MCF 10A (cell line): ENCODE measurements at regions not wholly inside any gene's neighbourhood (a gene's known extent, or its start where the extent isn't known, plus 50 kb on each side); places are given as distances from the start of the nearest gene placed in this dataset.

Experiments
- BruUV-seq: library from RNA; stranded (reverse); fragments of 400-500 nt; replicated peaks from 2 replicates; lab custom pipeline; 2021; lab: Mats Ljungman, UMichigan
- CTCF ChIA-PET: fragments of 300-600 bp; sonication (Branson Sonifier 250); formaldehyde crosslinking; extraction: SDS; loops from one replicate; lab custom pipeline; 2021; ENCODE audit warnings: antibody characterized with exemption, inconsistent platforms; lab: Yijun Ruan, JAX
- POLR2A ChIA-PET: fragments of 300-600, 350-650 bp; sonication (Branson Sonifier 250); formaldehyde crosslinking; extraction: SDS; loops from one replicate; lab custom pipeline; 2020; ENCODE audit warnings: antibody characterized with exemption, inconsistent platforms; lab: Yijun Ruan, JAX
- DNase-seq: peaks from one replicate; pipeline ENCODE4 v3.0.0-alpha.2; 2018; ENCODE audit not compliant: unreplicated experiment
- H3K27ac Mint-ChIP-seq: one replicate; pipeline ENCODE4 v1.8.0; 2022; ENCODE audit warnings: mild to moderate bottlenecking, low read depth, mixed read lengths; ENCODE audit not compliant: unreplicated experiment
- H3K27me3 Mint-ChIP-seq: one replicate; pipeline ENCODE4 v1.8.0; 2022; ENCODE audit warnings: mixed read lengths; ENCODE audit not compliant: insufficient read depth, unreplicated experiment
- H3K36me3 Mint-ChIP-seq: one replicate; pipeline ENCODE4 v1.8.0; 2022; ENCODE audit warnings: mild to moderate bottlenecking, moderate library complexity, mixed read lengths; ENCODE audit not compliant: insufficient read depth, unreplicated experiment
- H3K4me1 Mint-ChIP-seq: one replicate; pipeline ENCODE4 v1.8.0; 2022; ENCODE audit warnings: mixed read lengths; ENCODE audit not compliant: insufficient read depth, unreplicated experiment
- H3K4me3 Mint-ChIP-seq: one replicate; pipeline ENCODE4 v1.8.0; 2022; ENCODE audit warnings: mild to moderate bottlenecking, moderate library complexity, mixed read lengths; ENCODE audit not compliant: unreplicated experiment
- H3K9me3 Mint-ChIP-seq: one replicate; pipeline ENCODE4 v1.8.0; 2022; ENCODE audit warnings: mixed read lengths; ENCODE audit not compliant: unreplicated experiment
- intact Hi-C: fragments of 100-400 bp; cut with micrococcal nuclease; formaldehyde crosslinking; loops from 2 replicates; pipeline ENCODE4 v1.14.1; 2022
- TF ChIP-seq, protein P1 (sequence below): fragments of 200-600 bp; IDR thresholded peaks from one replicate; pipeline ENCODE4 v1.8.0; 2022; ENCODE audit warnings: antibody characterized with exemption, mild to moderate bottlenecking; ENCODE audit not compliant: unreplicated experiment

DNA sequence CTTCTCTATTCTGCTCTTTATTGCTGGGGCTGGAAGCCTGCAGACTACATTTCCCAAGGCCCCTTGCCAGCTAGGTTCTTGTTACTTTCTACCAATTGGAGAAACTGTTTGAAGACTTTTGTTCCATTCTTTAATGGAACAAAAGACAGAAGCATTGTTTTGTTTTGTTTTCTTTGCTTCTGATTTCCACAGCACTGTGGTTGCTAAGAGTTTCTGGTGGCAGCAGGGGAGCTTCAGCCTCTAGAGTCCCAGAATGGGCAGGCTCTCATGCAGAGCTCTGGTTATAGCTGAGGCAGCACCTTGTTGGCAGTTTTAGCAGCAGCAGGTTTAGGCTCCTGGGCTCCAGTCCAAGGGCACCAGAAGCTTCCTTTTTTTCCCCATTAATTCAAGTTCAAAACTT, 234.3 kb downstream of the ETAA1 start:
- TF ChIP-seq, protein P1, sequence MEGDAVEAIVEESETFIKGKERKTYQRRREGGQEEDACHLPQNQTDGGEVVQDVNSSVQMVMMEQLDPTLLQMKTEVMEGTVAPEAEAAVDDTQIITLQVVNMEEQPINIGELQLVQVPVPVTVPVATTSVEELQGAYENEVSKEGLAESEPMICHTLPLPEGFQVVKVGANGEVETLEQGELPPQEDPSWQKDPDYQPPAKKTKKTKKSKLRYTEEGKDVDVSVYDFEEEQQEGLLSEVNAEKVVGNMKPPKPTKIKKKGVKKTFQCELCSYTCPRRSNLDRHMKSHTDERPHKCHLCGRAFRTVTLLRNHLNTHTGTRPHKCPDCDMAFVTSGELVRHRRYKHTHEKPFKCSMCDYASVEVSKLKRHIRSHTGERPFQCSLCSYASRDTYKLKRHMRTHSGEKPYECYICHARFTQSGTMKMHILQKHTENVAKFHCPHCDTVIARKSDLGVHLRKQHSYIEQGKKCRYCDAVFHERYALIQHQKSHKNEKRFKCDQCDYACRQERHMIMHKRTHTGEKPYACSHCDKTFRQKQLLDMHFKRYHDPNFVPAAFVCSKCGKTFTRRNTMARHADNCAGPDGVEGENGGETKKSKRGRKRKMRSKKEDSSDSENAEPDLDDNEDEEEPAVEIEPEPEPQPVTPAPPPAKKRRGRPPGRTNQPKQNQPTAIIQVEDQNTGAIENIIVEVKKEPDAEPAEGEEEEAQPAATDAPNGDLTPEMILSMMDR: no peak
- no peak overlapping the region for H3K4me3 Mint-ChIP-seq
- H3K27ac Mint-ChIP-seq: no peak overlapping the region
- no peaks in the 10 kb centered on the region for H3K27me3 Mint-ChIP-seq
- DNase-seq: no peak
- intact Hi-C loops: no loop called here
- H3K9me3 Mint-ChIP-seq: no peaks in the 10 kb centered on the region
- no peaks in the 10 kb centered on the region for H3K4me1 Mint-ChIP-seq
- no TSS peak for BruUV-seq
- H3K36me3 Mint-ChIP-seq: no peaks in the 10 kb centered on the region
- ChIA-PET POLR2A (no interaction called here), CTCF (interaction anchor here (0.8 kb wide), 1 partner anchor 9 kb away, joined by 4 read pairs; no protein-coding TSS in a partner anchor)

DNA sequence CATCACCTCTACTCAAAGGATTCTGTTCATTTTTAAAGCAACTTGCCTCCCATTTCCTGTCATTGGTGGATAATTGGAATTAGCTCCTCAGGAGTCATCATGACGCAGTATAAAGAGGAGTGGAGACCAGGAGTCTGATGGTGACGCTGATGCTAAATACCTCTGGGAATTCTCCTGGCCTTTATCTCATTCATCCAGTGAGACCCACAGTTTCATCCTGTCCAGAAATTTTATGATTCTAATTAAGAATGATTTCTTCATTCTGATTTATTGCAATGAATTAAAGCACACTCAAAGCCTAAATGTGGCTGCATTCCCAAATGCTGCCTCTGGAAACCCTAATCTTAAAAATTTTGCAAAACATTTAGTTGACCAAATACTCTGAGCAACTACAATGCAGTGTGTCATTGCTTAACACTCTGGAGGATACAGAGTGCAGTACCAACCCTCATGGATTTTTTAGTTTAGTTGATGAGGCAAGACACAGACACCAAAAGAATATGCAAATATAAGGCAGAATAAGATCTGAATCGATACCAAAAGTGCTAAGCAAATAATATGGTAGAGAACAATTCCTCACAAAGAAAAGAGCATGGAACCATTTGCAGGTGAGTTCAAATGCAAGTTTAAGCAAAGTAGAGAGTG, 236.2 kb downstream of the ETAA1 start:
- TF ChIP-seq, protein P1: no peak
- no TSS peak for BruUV-seq
- POLR2A ChIA-PET: no interaction called here
- no peak for DNase-seq
- CTCF ChIA-PET: no interaction called here
- H3K36me3 Mint-ChIP-seq: no peaks in the 10 kb centered on the region
- H3K4me1 Mint-ChIP-seq: no peaks in the 10 kb centered on the region
- H3K27ac Mint-ChIP-seq: no peak overlapping the region
- intact Hi-C loops: no loop called here
- H3K4me3 Mint-ChIP-seq: no peak overlapping the region
- H3K27me3 Mint-ChIP-seq: no peaks in the 10 kb centered on the region
- H3K9me3 Mint-ChIP-seq: no peaks in the 10 kb centered on the region

DNA sequence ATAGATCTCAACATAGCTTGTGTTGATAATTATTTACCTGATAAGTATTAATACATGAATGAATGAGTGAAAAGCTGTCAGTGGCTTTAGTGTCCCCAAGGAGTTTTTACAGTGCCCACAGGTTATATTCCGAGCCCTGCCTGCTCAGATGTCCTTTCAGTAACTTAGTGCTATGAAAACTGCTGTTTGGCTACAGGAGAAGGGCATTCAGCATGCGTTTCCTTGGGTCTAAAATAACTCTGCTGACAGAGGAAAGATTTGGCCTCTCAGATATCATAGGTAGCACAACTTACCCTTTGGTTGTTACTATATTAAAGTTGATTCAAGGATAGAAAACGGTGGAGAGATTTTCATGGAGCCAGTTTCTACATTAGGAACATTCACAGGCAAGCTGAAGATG, 241.0 kb downstream of the ETAA1 start:
- POLR2A ChIA-PET: interaction anchor here (0.6 to 1.4 kb wide), 2 partner anchors 9 to 327 kb away, joined by 3 read pairs; no protein-coding TSS in a partner anchor

DNA sequence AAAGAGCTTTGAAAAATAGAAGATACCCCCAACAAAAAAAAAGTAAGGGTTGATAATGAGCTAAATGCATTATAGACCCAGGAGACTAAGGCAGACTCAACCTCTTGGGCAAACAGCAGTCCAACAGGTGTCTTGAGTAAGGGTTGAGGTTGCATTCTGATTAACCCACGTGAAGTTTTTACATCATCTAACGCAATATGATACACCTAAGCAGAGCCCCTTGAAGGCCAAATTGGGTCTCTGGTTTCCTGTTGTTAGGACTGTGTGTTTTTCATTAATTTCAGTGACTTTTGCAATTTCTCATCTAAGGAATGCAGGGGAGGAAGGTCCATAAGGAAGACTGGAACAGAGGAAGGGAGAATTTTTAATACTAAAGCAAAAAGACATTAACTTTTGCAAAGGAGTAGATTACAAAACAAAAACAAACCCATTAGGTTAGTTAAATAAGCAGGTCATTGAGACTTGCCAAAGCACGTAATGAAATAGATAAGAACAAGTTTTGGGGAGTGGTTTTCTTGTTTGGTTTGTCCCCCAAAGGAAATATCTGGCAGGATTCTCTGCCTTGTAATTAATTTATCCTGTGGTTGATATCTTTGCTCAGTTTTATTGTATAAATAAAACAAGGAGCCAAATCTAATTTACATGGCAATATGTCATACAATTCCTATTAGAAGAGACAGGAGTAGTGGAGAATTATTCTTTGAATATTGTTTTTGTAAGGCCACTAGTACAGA, 244.3 kb downstream of the ETAA1 start:
- H3K4me3 Mint-ChIP-seq: no peak overlapping the region
- TF ChIP-seq, protein P1: no peak
- no peak for DNase-seq
- peaks cover 8% of the 10 kb centered on the region for H3K4me1 Mint-ChIP-seq
- ChIA-PET POLR2A (interaction anchor here (0.8 to 1.4 kb wide), 2 partner anchors 19 to 80 kb away, joined by 3 to 4 read pairs; no protein-coding TSS in a partner anchor), CTCF (no interaction called here)
- no peaks in the 10 kb centered on the region for H3K27me3 Mint-ChIP-seq
- intact Hi-C loops: no loop called here
- H3K36me3 Mint-ChIP-seq: no peaks in the 10 kb centered on the region
- no TSS peak for BruUV-seq
- peaks cover 8% of the 10 kb centered on the region for H3K9me3 Mint-ChIP-seq
- H3K27ac Mint-ChIP-seq: no peak overlapping the region

More for the DNA sequence above, 241.0 kb downstream of the ETAA1 start:
- Mint-ChIP-seq H3K9me3 (no peaks in the 10 kb centered on the region), H3K27me3 (no peaks in the 10 kb centered on the region), H3K4me3 (no peak overlapping the region), H3K4me1 (peaks cover 8% of the 10 kb centered on the region), H3K27ac (no peak overlapping the region), H3K36me3 (no peaks in the 10 kb centered on the region)
- no TSS peak for BruUV-seq
- intact Hi-C loops: no loop called here
- CTCF ChIA-PET: interaction anchor here (0.9 kb wide), 1 partner anchor 37 kb away, joined by 7 read pairs; no protein-coding TSS in a partner anchor
- TF ChIP-seq, protein P1: no peak
- DNase-seq: no peak
